K562 (cell line): ENCODE measurements at regions not wholly inside any gene's neighbourhood (a gene's known extent, or its start where the extent isn't known, plus 50 kb on each side); places are given as distances from the start of the nearest gene placed in this dataset.

ENCODE experiments used
- ATAC-seq: fragments of 200-7000 bp; cut with Tn5 transposase; 3 replicates; pipeline ENCODE4 v1.9.1; 2020; ENCODE audit warnings: moderate library complexity
- BruUV-seq: library from RNA; stranded (reverse); fragments of 400-500 nt; replicated peaks from 2 replicates; lab custom pipeline; 2021; lab: Mats Ljungman, UMichigan
- CTCF ChIA-PET: fragments of 300-600 bp; formaldehyde crosslinking; extraction: SDS; loops from one replicate; lab custom pipeline; 2021; ENCODE audit warnings: low intra/inter-chr PET ratio; lab: Yijun Ruan, JAX
- POLR2A ChIA-PET: fragments of 300-600, 350-650 bp; sonication (Branson Sonifier 250); formaldehyde crosslinking; extraction: SDS; loops from one replicate; lab custom pipeline; 2021; ENCODE audit warnings: antibody characterized with exemption, inconsistent platforms; lab: Yijun Ruan, JAX
- DNase-seq, 4 experiments: peaks; one replicate each; pipeline versions ENCODE4 v3.0.0 to v3.0.0-alpha.2; 2011 to 2018; ENCODE audit warnings: low spot score in 3 of 4, mixed read lengths in 3 of 4; ENCODE audit errors: extremely low read depth in 1 of 4
- FAIRE-seq: peaks from 2 replicates; lab custom pipeline; 2011; peaks lifted over from hg19 to GRCh38; lab: Jason Lieb, UNC
- H2AFZ ChIP-seq: 2 replicates; pipeline ENCODE4 v1.6.0; 2011; ENCODE audit warnings: low read depth, low read length, control low read depth, inconsistent platforms
- H3K27ac ChIP-seq: fragments of 200-600 bp; 3 replicates; pipeline ENCODE4 v1.8.0; 2011; ENCODE audit warnings: low read depth, mild to moderate bottlenecking, control low read depth, inconsistent platforms, low read length, moderate library complexity, mixed read lengths; ENCODE audit errors: extremely low read depth
- H3K27me3 ChIP-seq, 2 experiments: fragments of 300-600 bp in 1 of 2; 2 replicates in 1 of 2; 3 replicates in 1 of 2; pipeline versions ENCODE4 v1.6.0 to v1.8.0; 2011; ENCODE audit warnings: inconsistent platforms in 2 of 2, low read length in 2 of 2, mild to moderate bottlenecking in 1 of 2, mixed read lengths in 1 of 2, moderate library complexity in 1 of 2; ENCODE audit not compliant: control insufficient read depth in 2 of 2, insufficient read depth in 2 of 2
- H3K36me3 ChIP-seq: fragments of 300-600 bp; 3 replicates; pipeline ENCODE4 v1.8.0; 2011; ENCODE audit warnings: mild to moderate bottlenecking, low read length, inconsistent platforms; ENCODE audit not compliant: control insufficient read depth, insufficient read depth
- H3K4me1 ChIP-seq, 2 experiments: fragments of 200-600 bp in 1 of 2; replicated peaks in 1 of 2; 2 replicates in 1 of 2; 3 replicates in 1 of 2; pipeline versions ENCODE4 v1.5.1 to v1.8.0; 2011; ENCODE audit warnings: inconsistent platforms in 2 of 2, low read length in 2 of 2, mild to moderate bottlenecking in 1 of 2, mixed read lengths in 1 of 2, moderate library complexity in 1 of 2; ENCODE audit not compliant: control insufficient read depth in 2 of 2, insufficient read depth in 2 of 2
- H3K4me2 ChIP-seq: 2 replicates; pipeline ENCODE4 v1.6.1; 2011; ENCODE audit warnings: low read length, control low read depth, inconsistent platforms, mixed read lengths; ENCODE audit not compliant: insufficient read depth
- H3K4me3 ChIP-seq: fragments of 200-600 bp; sonication (generic), shearing (Covaris generic); 2 replicates; pipeline ENCODE4 v1.5.1; 2016; ENCODE audit warnings: control low read depth, inconsistent platforms
- H3K79me2 ChIP-seq: fragments of 200-600 bp; 3 replicates; pipeline ENCODE4 v1.8.0; 2011; ENCODE audit warnings: low read length, inconsistent platforms; ENCODE audit not compliant: control insufficient read depth, insufficient read depth
- H3K9ac ChIP-seq, 2 experiments: 2 replicates each; pipeline versions ENCODE4 v1.6.0 to v1.6.1; 2011; ENCODE audit warnings: low read depth in 2 of 2, low read length in 2 of 2, control low read depth in 1 of 2, inconsistent platforms in 1 of 2, mild to moderate bottlenecking in 1 of 2, mixed read lengths in 1 of 2; ENCODE audit not compliant: insufficient read depth in 1 of 2
- H3K9me1 ChIP-seq: one replicate; pipeline ENCODE4 v1.6.0; 2011; ENCODE audit warnings: inconsistent platforms, mild to moderate bottlenecking, low read length, moderate library complexity; ENCODE audit not compliant: control insufficient read depth, insufficient read depth
- H3K9me3 ChIP-seq: replicated peaks from 2 replicates; pipeline ENCODE4 v1.5.1; 2011; ENCODE audit warnings: low read depth, low read length, inconsistent platforms; ENCODE audit not compliant: control insufficient read depth, insufficient read depth
- H4K20me1 ChIP-seq: replicated peaks from 2 replicates; pipeline ENCODE4 v1.6.1; 2011; ENCODE audit warnings: low read length, inconsistent platforms, mixed read lengths; ENCODE audit not compliant: control insufficient read depth, insufficient read depth
- BRF1 ChIP-seq: IDR thresholded peaks from 3 replicates; pipeline ENCODE4 v1.6.1; 2011; ENCODE audit warnings: borderline replicate concordance, mild to moderate bottlenecking; ENCODE audit not compliant: insufficient read length; ENCODE audit errors: extremely low read depth
- CCNT2 ChIP-seq: IDR thresholded peaks from 2 replicates; pipeline ENCODE4 v1.6.1; 2011; ENCODE audit warnings: borderline replicate concordance, low read depth, mild to moderate bottlenecking, moderate library complexity, mixed read lengths, low read length; ENCODE audit not compliant: insufficient read length; ENCODE audit errors: extremely low read depth
- CREM ChIP-seq: IDR thresholded peaks from 2 replicates; pipeline ENCODE4 v1.6.1; 2014; ENCODE audit warnings: antibody characterized with exemption, low read depth
- FOXP1 ChIP-seq: sonication (generic); formaldehyde crosslinking; IDR thresholded peaks from 2 replicates; pipeline ENCODE4 v1.8.0; 2022; ENCODE audit warnings: mild to moderate bottlenecking, missing genetic modification reagents
- HDGF ChIP-seq: fragments of 450-650 bp; IDR thresholded peaks from 2 replicates; pipeline ENCODE4 v1.6.1; 2016
- HMGN3 ChIP-seq: IDR thresholded peaks from 2 replicates; pipeline ENCODE4 v1.6.1; 2011; ENCODE audit warnings: borderline replicate concordance, low read depth, mild to moderate bottlenecking, mixed read lengths, low read length; ENCODE audit not compliant: insufficient read length; ENCODE audit errors: extremely low read depth
- KLF10 ChIP-seq: fragments of 250-450 bp; sonication (Bioruptor Pico); IDR thresholded peaks from 2 replicates; pipeline ENCODE4 v1.6.1; 2021; ENCODE audit warnings: matching md5 sums
- SP2 ChIP-seq: IDR thresholded peaks from 2 replicates; pipeline ENCODE4 v1.6.1; 2011; ENCODE audit warnings: mild to moderate bottlenecking, low read depth, low read length, moderate library complexity; ENCODE audit not compliant: poor library complexity, severe bottlenecking; ENCODE audit errors: extremely low read depth
- ZKSCAN1 ChIP-seq: fragments of 150-350 bp; IDR thresholded peaks from 2 replicates; pipeline ENCODE4 v1.6.1; 2016; ENCODE audit warnings: low read depth, low read length
- ZNF282 ChIP-seq: sonication (generic); formaldehyde crosslinking; IDR thresholded peaks from 2 replicates; pipeline ENCODE4 v1.8.1; 2023; ENCODE audit warnings: missing genetic modification reagents
- WGBS: fragments of 100-300 bp; shearing (Covaris generic); methylation state at CpG from one replicate; pipeline ENCODE4 v1.1.6; 2016; ENCODE audit warnings: low coverage, mixed read lengths; ENCODE audit not compliant: insufficient coverage; ENCODE audit errors: missing lambda C conversion rate; 5-methylcytosine and 5-hydroxymethylcytosine counted together
- in situ Hi-C: fragments of 300-500 bp; cut with MboI; formaldehyde crosslinking; loops from 4 replicates; pipeline ENCODE4 v1.15.0; 2018; ENCODE audit warnings: inconsistent platforms, mixed read lengths
- intact Hi-C: fragments of 100-400 bp; cut with micrococcal nuclease; formaldehyde crosslinking; loops from 2 replicates; pipeline ENCODE4 v1.14.2; 2022
- TF ChIP-seq, protein P1 (sequence below), 3 experiments: fragments of 200-800 bp in 1 of 3; sonication (Bioruptor generic) in 1 of 3; sonication (generic) in 1 of 3; formaldehyde crosslinking in 1 of 3; IDR thresholded peaks; 2 replicates each; pipeline versions ENCODE4 v1.6.1 to v1.8.0; 2016 to 2022; ENCODE audit warnings: mild to moderate bottlenecking in 2 of 3, missing compliant biosample characterization in 2 of 3, missing genetic modification characterization in 2 of 3, missing genetic modification reagents in 1 of 3
- TF ChIP-seq, protein P2 (sequence below): sonication (generic); formaldehyde crosslinking; IDR thresholded peaks from 2 replicates; pipeline ENCODE4 v1.8.0; 2022; ENCODE audit warnings: mild to moderate bottlenecking, low read depth, missing genetic modification reagents
- TF ChIP-seq, protein P3 (sequence below): sonication (generic); formaldehyde crosslinking; IDR thresholded peaks from 2 replicates; pipeline ENCODE4 v1.8.1; 2022; ENCODE audit warnings: missing genetic modification reagents
- TF ChIP-seq, protein P4 (sequence below): sonication (generic); formaldehyde crosslinking; IDR thresholded peaks from 2 replicates; pipeline ENCODE4 v1.8.1; 2022; ENCODE audit warnings: missing genetic modification reagents
- TF ChIP-seq, protein P5 (sequence below): sonication (generic); formaldehyde crosslinking; IDR thresholded peaks from 2 replicates; pipeline ENCODE4 v1.8.0; 2023; ENCODE audit warnings: mild to moderate bottlenecking, missing genetic modification reagents

DNA sequence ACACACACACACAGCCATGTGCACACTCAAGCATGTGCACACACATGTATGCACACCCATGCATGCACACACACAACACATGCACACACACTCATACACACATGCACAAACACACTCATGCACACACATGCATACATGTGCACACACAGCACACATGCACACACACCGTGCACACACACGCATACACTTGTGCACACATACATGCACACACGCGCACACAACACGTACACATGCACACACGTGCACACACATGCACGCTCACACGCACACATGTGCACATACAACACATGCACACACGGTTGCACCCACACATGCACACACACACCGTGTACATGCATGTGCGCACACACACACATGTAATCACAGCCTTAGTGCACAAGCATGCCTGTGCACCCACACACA lies 230.4 kb upstream of the GSE1 start:
- BruUV-seq: no TSS peak
- intact Hi-C loops: loop anchor here (2.0 kb wide), 1 partner anchor 28 kb away; no protein-coding TSS in a partner anchor
- H3K27ac ChIP-seq: peak overlapping the region; percentile 62
- no peaks in the 10 kb centered on the region for H3K36me3 ChIP-seq
- ChIA-PET CTCF (no interaction called here), POLR2A (interaction anchor here (1.1 kb wide), 1 partner anchor 12 kb away, joined by 4 read pairs; no protein-coding TSS in a partner anchor)
- H3K4me2 ChIP-seq: peak overlapping the region; percentile 47
- DNase-seq (no peak), FAIRE-seq (peak; percentile 49), ATAC-seq (no peak)
- H3K27me3 ChIP-seq: no peaks in the 10 kb centered on the region
- peak overlapping the region in 1 of 2 experiments; percentile 16; a peak in 1 of 4 replicates for H3K9ac ChIP-seq
- H3K9me1 ChIP-seq: no peaks in the 10 kb centered on the region
- peaks cover 20% of the 10 kb centered on the region; the same call in 2 of the 3 replicates for H3K79me2 ChIP-seq
- peaks cover 7% of the 10 kb centered on the region for H4K20me1 ChIP-seq
- in situ Hi-C loops: no loop called here
- WGBS: 76% methylated on average over 11 of the region's 11 CpGs
- no peak overlapping the region for H3K4me3 ChIP-seq
- 0 out of 2 replicates have a peak, but pooled peaks cover 2% of the 10 kb centered on the region for H3K9me3 ChIP-seq
- H3K4me1 ChIP-seq: peaks cover 73 to 96% of the 10 kb centered on the region in 2 experiments
- H2AFZ ChIP-seq: no peak overlapping the region
- TF ChIP-seq, protein P1, sequence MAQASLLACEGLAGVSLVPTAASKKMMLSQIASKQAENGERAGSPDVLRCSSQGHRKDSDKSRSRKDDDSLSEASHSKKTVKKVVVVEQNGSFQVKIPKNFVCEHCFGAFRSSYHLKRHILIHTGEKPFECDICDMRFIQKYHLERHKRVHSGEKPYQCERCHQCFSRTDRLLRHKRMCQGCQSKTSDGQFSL (CRISPR knock-in tag; IDR thresholded peaks at IDR 0.05): 0 out of 2 replicates have a peak, but pooled peaks have one; percentile 21
- TF ChIP-seq, protein P1 (tag; IDR thresholded peaks at IDR 0.05): no peak
- no peak for TF ChIP-seq HMGN3
- TF ChIP-seq, protein P2, sequence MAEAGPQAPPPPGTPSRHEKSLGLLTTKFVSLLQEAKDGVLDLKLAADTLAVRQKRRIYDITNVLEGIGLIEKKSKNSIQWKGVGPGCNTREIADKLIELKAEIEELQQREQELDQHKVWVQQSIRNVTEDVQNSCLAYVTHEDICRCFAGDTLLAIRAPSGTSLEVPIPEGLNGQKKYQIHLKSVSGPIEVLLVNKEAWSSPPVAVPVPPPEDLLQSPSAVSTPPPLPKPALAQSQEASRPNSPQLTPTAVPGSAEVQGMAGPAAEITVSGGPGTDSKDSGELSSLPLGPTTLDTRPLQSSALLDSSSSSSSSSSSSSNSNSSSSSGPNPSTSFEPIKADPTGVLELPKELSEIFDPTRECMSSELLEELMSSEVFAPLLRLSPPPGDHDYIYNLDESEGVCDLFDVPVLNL: peak; percentile 82; the same call in 1 of the 2 replicates
- TF ChIP-seq ZKSCAN1: 0 out of 2 replicates have a peak, but pooled peaks have one; percentile 20
- peak; percentile 55; the same call in 1 of the 2 replicates for TF ChIP-seq HDGF
- TF ChIP-seq CREM: no peak; the same call in 1 of the 2 replicates
- TF ChIP-seq FOXP1 (CRISPR knock-in tag): peak; percentile 49; the same call in 1 of the 2 replicates
- TF ChIP-seq ZNF282 (CRISPR knock-in tag): peak; percentile 97
- TF ChIP-seq, protein P3, sequence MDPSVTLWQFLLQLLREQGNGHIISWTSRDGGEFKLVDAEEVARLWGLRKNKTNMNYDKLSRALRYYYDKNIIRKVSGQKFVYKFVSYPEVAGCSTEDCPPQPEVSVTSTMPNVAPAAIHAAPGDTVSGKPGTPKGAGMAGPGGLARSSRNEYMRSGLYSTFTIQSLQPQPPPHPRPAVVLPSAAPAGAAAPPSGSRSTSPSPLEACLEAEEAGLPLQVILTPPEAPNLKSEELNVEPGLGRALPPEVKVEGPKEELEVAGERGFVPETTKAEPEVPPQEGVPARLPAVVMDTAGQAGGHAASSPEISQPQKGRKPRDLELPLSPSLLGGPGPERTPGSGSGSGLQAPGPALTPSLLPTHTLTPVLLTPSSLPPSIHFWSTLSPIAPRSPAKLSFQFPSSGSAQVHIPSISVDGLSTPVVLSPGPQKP (CRISPR knock-in tag): peak; percentile 91
- TF ChIP-seq SP2: peak; percentile 20
- TF ChIP-seq, protein P4, sequence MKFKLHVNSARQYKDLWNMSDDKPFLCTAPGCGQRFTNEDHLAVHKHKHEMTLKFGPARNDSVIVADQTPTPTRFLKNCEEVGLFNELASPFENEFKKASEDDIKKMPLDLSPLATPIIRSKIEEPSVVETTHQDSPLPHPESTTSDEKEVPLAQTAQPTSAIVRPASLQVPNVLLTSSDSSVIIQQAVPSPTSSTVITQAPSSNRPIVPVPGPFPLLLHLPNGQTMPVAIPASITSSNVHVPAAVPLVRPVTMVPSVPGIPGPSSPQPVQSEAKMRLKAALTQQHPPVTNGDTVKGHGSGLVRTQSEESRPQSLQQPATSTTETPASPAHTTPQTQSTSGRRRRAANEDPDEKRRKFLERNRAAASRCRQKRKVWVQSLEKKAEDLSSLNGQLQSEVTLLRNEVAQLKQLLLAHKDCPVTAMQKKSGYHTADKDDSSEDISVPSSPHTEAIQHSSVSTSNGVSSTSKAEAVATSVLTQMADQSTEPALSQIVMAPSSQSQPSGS: peak; percentile 65; the same call in 1 of the 2 replicates
- TF ChIP-seq KLF10 (CRISPR knock-in tag): no peak
- no peak for TF ChIP-seq CCNT2
- TF ChIP-seq BRF1: no peak
- TF ChIP-seq, protein P5, sequence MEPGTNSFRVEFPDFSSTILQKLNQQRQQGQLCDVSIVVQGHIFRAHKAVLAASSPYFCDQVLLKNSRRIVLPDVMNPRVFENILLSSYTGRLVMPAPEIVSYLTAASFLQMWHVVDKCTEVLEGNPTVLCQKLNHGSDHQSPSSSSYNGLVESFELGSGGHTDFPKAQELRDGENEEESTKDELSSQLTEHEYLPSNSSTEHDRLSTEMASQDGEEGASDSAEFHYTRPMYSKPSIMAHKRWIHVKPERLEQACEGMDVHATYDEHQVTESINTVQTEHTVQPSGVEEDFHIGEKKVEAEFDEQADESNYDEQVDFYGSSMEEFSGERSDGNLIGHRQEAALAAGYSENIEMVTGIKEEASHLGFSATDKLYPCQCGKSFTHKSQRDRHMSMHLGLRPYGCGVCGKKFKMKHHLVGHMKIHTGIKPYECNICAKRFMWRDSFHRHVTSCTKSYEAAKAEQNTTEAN (CRISPR knock-in tag): peak; percentile 98
